Muscle of leg (tissue), 3 donors: ENCODE measurements at regions not wholly inside any gene's neighbourhood (a gene's known extent, or its start where the extent isn't known, plus 50 kb on each side); places are given as distances from the start of the nearest gene placed in this dataset.

Source experiments
- DNase-seq: peaks from one replicate; pipeline ENCODE4 v3.0.0; 2013
- H3K27ac ChIP-seq: one replicate; pipeline ENCODE4 v1.5.1; 2013; ENCODE audit warnings: mild to moderate bottlenecking, low read length, control low read depth
- H3K27me3 ChIP-seq: one replicate; pipeline ENCODE4 v1.6.1; 2013; ENCODE audit warnings: low read length; ENCODE audit not compliant: control insufficient read depth, insufficient read depth
- H3K36me3 ChIP-seq: one replicate; pipeline ENCODE4 v1.6.1; 2013; ENCODE audit warnings: low read length; ENCODE audit not compliant: control insufficient read depth, insufficient read depth
- H3K4me1 ChIP-seq: one replicate; pipeline ENCODE4 v1.6.1; 2013; ENCODE audit warnings: low read length; ENCODE audit not compliant: control insufficient read depth, insufficient read depth
- H3K4me3 ChIP-seq: one replicate; pipeline ENCODE4 v1.5.1; 2013; ENCODE audit warnings: low read length, control low read depth
- H3K9me3 ChIP-seq: replicated peaks from 2 replicates; pipeline ENCODE4 v1.6.1; 2013; ENCODE audit warnings: low read depth, low read length; ENCODE audit not compliant: control insufficient read depth
- WGBS: methylation state at CpG from one replicate; pipeline ENCODE4 v1.1.5; 2013; ENCODE audit warnings: missing lambda C conversion rate; ENCODE audit not compliant: insufficient coverage; 5-methylcytosine and 5-hydroxymethylcytosine counted together

DNA sequence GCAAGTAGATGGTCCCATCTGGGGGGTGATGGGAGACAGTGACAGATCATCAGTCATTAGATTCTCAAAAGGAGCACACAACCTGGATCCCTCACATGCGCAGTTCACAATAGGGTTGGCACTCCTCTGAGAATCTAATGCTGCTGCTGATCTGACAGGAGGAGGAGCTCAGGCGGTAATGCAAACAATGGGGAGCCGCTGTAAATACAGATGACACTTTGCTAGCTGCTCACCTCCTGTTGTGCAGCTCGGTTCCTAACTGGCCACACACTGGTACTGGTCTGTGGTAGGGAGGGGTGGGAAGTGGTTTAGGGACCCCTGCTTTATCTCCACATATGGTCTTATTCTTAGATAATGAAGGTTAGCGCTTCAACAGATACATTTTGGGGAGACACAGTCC, 506.6 kb downstream of the PLCL1 start:
- no peaks in the 10 kb centered on the region for H3K9me3 ChIP-seq
- peaks cover 4% of the 10 kb centered on the region for H3K27me3 ChIP-seq
- no peak overlapping the region for H3K27ac ChIP-seq
- no peak for DNase-seq
- H3K4me3 ChIP-seq = no peak overlapping the region
- H3K36me3 ChIP-seq = no peaks in the 10 kb centered on the region
- 94% methylated on average over 2 of the region's 5 CpGs for WGBS
- no peaks in the 10 kb centered on the region for H3K4me1 ChIP-seq

DNA sequence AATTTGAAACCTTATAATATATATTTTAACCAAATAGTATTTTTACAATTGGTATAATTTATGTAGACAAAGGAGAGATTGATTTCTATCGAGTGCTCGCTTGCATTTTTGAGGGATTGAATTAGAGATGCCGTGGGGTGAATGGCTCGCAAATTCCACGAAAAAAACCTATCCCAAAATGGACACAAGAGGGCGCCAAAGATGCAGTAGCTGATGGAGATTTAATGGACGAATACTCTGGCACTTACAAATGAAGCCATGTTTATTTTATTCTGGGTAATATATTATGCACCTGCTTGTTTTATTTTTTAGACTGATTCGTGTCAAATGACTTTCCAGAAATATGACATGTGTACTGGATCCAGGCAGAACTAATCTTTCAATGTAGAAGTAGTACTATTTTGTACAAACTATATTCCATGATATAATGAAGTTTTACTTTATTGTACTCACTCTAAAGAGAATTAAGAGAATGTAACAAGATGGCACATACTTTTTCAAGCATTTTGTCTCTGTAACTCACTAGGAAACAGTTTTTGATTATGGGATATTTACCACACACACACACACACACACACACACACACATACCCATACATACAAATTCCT, 505.4 kb downstream of the PLCL1 start:
- no peak overlapping the region for H3K4me3 ChIP-seq
- peak; percentile 56 for DNase-seq
- H3K4me1 ChIP-seq = no peaks in the 10 kb centered on the region
- WGBS = no CpG with 5 or more reads among the region's 8 CpGs
- H3K36me3 ChIP-seq = no peaks in the 10 kb centered on the region
- no peak overlapping the region for H3K27ac ChIP-seq
- no peaks in the 10 kb centered on the region for H3K9me3 ChIP-seq
- H3K27me3 ChIP-seq = peaks cover 4% of the 10 kb centered on the region

DNA sequence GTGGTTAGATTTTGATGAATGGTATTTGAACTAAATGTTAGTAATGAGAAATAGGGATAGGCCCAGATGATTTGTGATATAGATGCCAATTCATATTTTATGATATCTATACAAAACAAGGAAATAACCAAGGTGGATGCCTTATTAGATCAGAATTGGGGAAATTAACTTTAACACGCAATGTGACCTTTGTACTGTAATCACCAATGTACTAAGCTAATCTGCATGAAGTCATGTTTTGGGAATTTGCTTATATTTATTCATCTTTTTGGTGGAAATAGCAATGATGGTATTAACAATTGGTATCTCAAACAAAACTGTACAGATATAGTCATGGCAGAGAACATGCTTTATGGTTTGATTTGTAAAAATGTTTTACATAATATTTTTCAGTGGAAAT, 504.7 kb downstream of the PLCL1 start:
- Histone ChIP-seq H3K9me3 (no peaks in the 10 kb centered on the region), H3K4me1 (no peaks in the 10 kb centered on the region), H3K36me3 (no peaks in the 10 kb centered on the region), H3K4me3 (no peak overlapping the region), H3K27ac (no peak overlapping the region), H3K27me3 (peaks cover 7% of the 10 kb centered on the region)
- no peak for DNase-seq
- WGBS = no CpG with 5 or more reads among the region's 1 CpG

DNA sequence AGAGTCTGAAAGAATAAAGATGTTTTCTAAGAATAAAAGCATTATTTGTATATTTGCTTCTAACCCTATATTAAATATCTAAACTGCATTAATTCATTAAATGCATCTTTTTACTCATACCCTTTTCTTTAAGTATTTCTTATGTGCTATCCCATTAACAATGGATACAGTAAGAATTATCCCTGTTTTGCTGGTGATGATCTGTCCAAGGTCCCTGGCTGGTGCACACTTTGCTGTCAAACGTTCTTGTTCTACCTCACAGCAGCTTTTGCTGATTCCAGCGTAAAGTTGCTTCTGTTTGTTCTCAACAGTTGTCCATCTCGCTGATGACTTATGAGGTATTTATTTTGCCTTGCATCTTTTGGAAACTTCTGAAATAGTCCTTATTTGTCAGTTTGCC, 504.0 kb downstream of the PLCL1 start:
- H3K4me1 ChIP-seq = no peaks in the 10 kb centered on the region

DNA sequence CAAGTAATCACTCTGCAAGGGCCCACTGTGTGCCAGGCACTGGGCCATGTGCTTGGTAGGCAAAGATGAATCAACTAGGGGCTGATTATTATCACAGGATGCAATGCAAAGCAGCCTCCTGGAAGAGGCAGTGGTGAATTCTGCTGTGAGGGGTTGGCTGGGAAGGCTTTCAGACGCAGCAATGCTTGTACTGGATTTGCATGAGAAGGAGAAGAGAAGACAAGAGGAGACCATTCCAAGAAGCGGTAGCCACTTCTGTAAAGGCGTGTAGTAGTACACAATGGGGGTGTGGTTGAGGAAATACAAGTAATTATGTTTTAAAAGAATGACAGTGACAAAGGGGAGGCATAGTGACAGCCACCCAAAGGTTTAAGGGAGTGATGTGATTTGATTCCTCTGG, 502.7 kb downstream of the PLCL1 start:
- no peaks in the 10 kb centered on the region for H3K36me3 ChIP-seq
- no peak overlapping the region for H3K4me3 ChIP-seq
- H3K27me3 ChIP-seq = peaks cover 6% of the 10 kb centered on the region
- WGBS = 90% methylated on average over 3 of the region's 3 CpGs
- no peak overlapping the region for H3K27ac ChIP-seq
- no peaks in the 10 kb centered on the region for H3K9me3 ChIP-seq
- DNase-seq = no peak
- H3K4me1 ChIP-seq = no peaks in the 10 kb centered on the region

More for the DNA sequence above, 504.0 kb downstream of the PLCL1 start:
- Histone ChIP-seq H3K4me3 (no peak overlapping the region), H3K27me3 (peaks cover 7% of the 10 kb centered on the region), H3K9me3 (no peaks in the 10 kb centered on the region), H3K36me3 (no peaks in the 10 kb centered on the region), H3K27ac (no peak overlapping the region)
- no peak for DNase-seq
- no CpG with 5 or more reads among the region's 3 CpGs for WGBS

DNA sequence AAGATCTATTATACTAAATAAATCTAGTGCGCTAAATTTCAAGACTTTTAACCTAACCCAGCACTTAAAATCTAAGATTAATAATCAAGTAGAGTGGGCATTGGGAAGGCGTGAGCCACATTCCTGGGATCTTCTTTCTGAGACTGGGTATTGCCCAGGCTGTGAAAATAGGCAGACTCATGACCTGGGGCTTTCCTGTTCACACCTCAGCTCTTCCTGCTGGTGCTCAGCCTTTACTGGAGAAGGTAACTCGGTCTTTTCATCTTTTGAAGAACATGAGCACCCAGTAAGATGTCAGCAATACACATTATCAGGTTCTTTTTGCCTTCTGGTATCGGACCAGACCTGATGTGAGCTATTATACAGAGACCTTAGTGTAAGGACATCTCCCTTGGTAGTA, 500.5 kb downstream of the PLCL1 start:
- no peak overlapping the region for H3K4me3 ChIP-seq
- no peak for DNase-seq
- H3K36me3 ChIP-seq = no peaks in the 10 kb centered on the region
- H3K4me1 ChIP-seq = no peaks in the 10 kb centered on the region
- WGBS = no CpG with 5 or more reads among the region's 4 CpGs
- H3K9me3 ChIP-seq = no peaks in the 10 kb centered on the region
- H3K27ac ChIP-seq = no peak overlapping the region
- peaks cover 4% of the 10 kb centered on the region for H3K27me3 ChIP-seq

DNA sequence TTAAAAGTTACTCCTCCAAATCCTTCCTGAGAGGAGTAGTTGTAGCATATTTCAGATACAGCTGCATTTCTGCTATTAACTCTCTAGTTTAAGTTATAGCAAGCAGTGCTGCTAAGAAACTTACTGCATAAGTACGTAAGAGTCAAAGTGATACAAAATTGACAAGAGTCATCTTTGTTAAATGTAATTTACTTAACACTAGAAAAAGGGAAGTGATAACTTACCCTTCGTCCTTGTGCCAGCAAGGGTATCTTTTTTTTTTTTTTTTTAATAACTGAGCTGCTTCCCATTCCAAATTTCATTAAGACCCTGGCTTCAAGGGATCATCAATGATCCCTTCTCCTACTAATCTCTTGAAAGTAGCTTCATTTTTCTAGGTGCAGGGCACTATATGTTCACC, 493.0 kb downstream of the PLCL1 start:
- H3K4me3 ChIP-seq = no peak overlapping the region
- H3K27ac ChIP-seq = no peak overlapping the region
- peaks cover 2% of the 10 kb centered on the region for H3K27me3 ChIP-seq
- no peak for DNase-seq
- no peaks in the 10 kb centered on the region for H3K4me1 ChIP-seq
- no CpG with 5 or more reads among the region's 2 CpGs for WGBS
- H3K9me3 ChIP-seq = no peaks in the 10 kb centered on the region
- H3K36me3 ChIP-seq = no peaks in the 10 kb centered on the region

DNA sequence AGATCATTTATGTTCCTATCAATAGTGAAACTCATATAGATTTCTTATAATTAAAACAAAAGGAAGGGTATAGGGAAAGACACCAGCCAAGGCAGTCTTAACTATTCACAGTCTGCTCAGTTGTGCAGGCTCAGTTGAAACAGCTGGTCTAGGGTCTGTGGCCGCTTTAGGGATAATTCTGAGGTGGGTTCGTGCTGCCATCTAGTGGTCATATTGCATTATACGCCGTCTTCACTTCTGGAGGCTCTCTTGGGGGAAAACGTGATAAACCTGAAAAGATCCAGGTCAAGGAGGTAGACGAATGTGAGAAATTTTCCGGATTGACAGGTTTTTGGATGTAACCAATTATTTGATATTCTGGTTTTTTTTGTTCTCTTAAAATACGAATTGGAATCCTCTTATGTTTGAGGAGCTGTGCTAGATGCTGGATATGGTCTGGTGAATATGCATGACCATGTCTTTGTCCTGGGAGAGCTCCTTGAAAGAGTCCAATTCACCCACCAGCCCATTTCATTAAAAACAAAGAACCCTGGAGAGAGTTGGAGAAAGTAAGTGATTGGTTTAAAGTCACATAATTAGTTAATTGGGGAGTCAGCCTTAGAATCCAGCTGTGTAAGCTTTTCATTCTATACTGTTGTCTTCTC, 492.4 kb downstream of the PLCL1 start:
- DNase-seq = peak; percentile 77
- H3K36me3 ChIP-seq = no peaks in the 10 kb centered on the region
- H3K27me3 ChIP-seq = no peaks in the 10 kb centered on the region
- H3K4me3 ChIP-seq = no peak overlapping the region
- no peak overlapping the region for H3K27ac ChIP-seq
- no peaks in the 10 kb centered on the region for H3K4me1 ChIP-seq
- no peaks in the 10 kb centered on the region for H3K9me3 ChIP-seq
- WGBS = 0% methylated on average over 5 of the region's 8 CpGs

DNA sequence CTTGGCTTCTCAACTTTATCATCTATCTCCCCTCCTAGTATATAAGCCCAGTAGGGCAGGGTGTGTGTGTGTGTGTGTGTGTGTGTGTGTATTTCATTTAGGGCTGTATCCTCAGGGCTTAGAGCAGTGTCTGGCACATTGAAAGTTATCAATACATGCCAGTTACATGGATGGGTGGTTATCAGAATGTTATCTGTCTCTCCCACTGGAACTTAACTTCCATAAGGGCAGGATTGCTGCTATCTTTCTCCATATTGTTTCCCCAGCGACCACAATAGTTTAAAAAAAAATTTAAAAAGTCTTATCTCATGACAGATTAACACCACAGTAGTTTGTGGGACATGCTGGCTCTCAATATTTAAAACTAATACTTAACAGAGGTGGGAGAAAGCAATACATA, 488.9 kb downstream of the PLCL1 start:
- WGBS = no CpG with 5 or more reads among the region's 1 CpG
- no peaks in the 10 kb centered on the region for H3K9me3 ChIP-seq
- no peaks in the 10 kb centered on the region for H3K36me3 ChIP-seq
- H3K27ac ChIP-seq = no peak overlapping the region
- DNase-seq = no peak
- H3K4me3 ChIP-seq = no peak overlapping the region
- no peaks in the 10 kb centered on the region for H3K4me1 ChIP-seq
- H3K27me3 ChIP-seq = no peaks in the 10 kb centered on the region

DNA sequence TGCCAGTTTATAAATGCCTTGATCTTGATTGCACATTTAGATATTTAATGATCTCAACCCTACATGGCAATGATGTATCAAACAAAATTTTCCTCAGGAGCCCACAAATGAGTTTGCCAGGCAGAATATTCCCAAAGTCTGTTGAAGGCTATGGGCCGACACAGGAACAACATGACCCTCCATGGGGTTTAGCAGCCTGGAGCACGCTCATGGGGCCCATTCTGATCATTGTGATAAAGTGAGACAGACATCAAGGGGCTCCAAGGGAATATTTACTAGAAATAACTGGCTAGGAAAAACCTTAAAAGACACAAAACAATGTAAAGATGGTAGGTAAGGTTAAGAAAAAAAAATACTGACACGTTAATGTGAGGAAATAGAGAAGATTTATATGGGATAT, 485.4 kb downstream of the PLCL1 start:
- no peaks in the 10 kb centered on the region for H3K27me3 ChIP-seq
- no CpG with 5 or more reads among the region's 3 CpGs for WGBS
- no peaks in the 10 kb centered on the region for H3K9me3 ChIP-seq
- no peaks in the 10 kb centered on the region for H3K4me1 ChIP-seq
- no peak overlapping the region for H3K4me3 ChIP-seq
- H3K27ac ChIP-seq = no peak overlapping the region
- H3K36me3 ChIP-seq = no peaks in the 10 kb centered on the region
- DNase-seq = no peak

DNA sequence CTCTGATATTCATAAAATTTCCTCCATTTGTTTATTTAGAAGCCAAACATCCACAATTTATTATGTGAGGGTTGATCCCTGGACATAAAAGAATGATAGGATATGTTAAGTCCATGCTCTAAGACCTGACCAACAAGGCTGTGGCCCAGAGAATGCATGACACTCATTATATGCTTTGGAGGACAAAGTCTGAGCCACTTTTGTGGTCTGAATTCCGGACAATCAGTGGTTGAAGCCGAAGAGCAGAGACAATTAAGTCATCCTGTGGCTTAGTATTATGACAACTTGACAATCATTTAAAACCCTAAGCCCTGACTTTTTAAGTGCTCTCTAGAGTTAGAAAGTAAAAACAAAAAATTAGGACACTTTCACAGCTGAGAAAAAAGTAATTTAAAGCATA, 483.3 kb downstream of the PLCL1 start:
- no CpG with 5 or more reads among the region's 2 CpGs for WGBS

More for the DNA sequence above, 483.3 kb downstream of the PLCL1 start:
- DNase-seq = no peak
- Histone ChIP-seq H3K4me3 (no peak overlapping the region), H3K9me3 (no peaks in the 10 kb centered on the region), H3K27me3 (no peaks in the 10 kb centered on the region), H3K4me1 (no peaks in the 10 kb centered on the region), H3K36me3 (no peaks in the 10 kb centered on the region), H3K27ac (no peak overlapping the region)
